GM21360 (cell line): ENCODE measurements at regions not wholly inside any gene's neighbourhood (a gene's known extent, or its start where the extent isn't known, plus 50 kb on each side); places are given as distances from the start of the nearest gene placed in this dataset.
"Not testable (repeated sequence)": the region's sequence is repeated elsewhere in the genome, so short reads cannot be mapped to it uniquely, and the experiment has no call there.

Source experiments
- ATAC-seq: cut with Tn5 transposase; IDR thresholded peaks from one replicate; pipeline ENCODE4 v1.9.1; 2021; ENCODE audit warnings: mild to moderate bottlenecking, moderate library complexity; ENCODE audit not compliant: unreplicated experiment

DNA sequence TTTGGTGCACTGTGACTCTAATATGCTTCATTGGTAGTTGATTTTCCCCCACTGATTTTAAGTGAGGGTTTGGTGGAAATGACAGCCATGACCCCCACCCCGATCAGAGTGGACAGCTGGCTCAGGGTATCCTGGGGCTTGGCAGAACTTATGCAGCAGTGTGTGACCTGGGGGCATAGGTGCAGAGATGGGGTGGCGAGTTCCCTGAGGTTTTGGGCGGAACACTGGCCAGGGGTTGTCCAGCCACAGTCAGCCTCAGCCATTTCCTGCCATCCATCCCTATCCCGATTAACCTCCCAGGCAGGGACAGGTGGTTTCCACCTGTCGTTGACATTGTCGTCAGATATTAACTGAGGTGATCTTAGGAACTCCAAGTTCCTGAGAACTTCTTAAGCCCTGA, 155.8 kb upstream of the CHST15 start:
- no peak for ATAC-seq

DNA sequence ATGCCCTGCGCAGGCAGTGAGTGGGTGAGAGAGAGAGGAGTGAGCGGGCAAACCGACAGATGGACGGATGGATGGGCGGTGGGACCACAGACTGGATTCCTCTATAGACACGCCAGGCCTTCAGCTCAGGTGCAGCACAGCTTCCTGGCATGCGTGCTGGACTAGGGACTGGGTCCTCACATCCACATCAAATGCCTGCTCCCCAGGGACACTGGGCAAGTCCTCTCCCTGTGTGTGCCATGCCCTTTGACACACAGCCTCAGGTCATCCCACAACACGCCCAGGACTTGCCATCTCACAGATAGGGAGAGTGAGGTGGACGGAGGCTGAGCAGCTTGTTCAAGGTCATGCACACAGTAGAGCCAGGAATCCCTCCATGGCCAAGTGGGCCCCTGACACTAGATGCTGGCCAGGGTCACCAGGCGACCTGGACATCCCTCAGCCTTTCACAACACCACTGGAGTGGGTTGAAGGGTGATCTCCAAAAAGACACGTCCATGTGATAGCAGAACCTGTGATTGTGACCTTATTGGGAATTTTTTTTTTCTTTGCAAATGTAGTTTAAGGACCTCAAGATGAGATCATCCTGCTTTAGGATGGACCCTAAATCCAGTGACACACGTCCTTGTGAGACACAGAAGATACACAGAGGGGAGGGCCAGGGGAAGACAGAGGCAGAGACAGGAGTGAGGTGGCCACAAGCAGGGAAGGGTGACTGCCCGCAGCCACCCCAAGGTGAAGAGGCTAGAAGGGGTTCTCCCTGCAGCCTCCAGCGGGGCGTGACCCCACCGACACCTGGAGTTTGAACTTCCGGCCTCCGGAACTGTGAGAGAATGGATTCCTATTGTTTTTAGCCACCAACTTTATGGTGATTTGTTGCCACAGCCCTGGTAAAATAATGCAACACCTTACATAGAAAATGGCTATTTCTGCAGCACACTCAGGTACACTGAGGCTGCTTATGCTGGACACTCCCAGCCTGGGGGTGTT, 155.0 kb upstream of the CHST15 start:
- no peak for ATAC-seq

DNA sequence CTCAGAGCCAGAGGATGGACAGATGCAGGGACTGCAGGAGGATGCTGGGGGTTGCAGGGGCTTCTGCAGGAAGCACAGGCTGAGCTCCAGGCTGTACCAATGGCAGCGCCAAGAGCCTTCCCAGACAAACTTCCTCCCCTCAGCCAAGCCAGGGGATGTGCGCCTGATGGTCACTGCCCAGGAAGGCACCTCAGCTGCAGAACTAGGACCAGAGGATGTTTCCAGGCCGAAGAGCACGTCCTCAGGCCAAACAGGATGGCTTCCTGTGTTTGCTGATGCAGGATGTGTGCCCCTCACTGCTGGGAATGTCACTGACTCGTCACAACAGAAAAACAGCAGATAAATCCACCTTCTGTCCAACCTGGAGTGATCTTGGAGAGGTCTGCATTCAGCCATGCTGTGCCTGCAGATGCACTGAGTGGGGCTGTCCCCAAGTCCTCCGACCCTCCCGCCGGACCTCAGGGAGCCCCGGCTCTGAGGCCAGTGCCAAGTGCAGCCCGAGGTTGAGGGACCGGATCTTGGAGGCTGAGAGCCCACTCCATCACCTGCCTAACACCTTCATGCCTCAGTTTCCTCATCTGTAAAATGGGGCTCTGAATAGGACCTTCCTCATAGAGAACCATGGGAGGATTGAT, 152.5 kb upstream of the CHST15 start:
- no peak for ATAC-seq

DNA sequence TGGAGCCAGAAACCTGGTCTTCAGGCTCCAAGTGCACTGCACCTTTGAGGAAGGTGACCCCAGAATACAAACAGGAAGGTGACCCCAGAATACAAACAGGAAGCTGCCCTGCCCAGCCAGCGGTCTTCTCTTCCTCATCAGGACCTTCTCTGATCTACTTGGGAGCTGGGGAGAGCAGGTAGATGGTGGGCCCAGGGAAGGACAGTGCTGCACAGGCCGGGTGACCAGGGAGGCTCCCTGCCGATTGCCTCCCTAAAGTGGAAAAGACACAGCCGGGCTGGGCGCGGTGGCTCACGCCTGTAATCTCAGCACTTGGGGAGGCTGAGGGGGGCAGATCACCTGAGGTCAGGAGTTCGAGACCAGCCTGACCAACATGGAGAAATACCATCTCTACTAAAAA, 151.8 kb upstream of the CHST15 start:
- ATAC-seq = no peak

DNA sequence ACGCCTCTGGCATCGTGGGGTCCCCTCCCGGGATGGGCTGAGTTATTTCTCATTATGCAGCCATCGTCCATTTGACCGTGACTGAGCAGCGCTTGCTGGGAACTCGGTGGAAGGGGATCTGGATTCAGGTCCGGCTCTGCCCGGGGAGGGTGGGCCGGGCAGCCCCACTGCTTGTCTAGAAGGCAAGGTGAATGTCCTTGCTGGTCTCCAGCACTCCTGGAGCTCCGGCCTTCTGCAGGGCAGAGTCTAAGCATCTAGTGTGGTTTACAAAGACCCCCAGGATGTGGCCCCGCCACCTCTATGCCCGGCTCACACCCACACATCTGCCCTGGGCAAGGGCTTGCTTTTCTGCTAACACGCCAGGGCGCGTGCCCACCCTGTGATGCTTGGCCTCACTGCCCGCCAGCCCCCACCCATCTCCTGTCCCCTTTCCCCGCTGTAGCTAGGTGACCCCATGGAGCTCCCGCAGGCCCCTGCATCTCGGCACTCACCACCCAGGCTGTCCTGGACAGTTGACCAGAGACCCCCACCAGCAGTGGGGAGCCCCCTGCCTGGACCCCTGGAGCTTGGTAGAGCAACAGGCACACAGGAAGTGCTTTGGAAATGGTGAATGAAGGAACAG, 151.0 kb upstream of the CHST15 start:
- ATAC-seq = no peak

DNA sequence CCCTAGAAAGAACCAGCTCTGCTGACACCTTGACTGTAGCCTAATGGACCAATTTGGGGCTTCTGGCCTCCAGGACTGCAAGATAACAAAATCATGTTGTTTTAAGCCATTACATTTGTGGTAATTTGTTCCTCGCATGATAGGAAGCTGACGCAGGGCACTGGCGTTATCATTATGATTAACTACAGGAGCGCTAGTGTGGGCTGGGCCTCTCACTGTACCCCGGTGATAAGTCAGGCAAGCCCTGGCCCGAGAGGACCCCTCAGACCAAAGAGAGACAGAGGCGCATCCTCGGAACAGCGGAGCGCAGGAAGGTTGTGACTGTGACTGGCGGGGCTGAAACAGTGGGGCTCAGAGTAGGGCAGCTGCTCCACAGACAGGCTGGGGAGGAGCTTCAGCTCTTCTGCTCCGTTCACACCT, 150.3 kb upstream of the CHST15 start:
- no peak for ATAC-seq

DNA sequence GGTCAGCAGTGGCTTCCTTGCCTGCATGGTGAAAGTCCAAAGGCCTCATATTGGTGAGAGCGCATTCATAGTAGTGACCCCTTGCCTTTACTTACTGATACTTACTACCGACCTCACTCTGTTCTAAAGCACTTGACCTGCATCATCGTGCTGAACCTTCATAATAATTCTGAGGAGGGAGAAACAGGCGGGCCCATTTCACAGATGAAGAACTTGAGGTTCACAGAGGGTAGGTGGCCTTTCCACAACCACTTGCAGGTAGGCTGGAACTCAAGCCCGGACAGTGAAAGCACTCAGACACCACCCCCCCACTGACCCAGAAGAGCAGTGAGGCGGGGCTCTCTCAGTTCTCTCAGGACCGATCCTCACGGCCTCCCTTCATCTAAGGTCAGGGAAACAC, 149.4 kb upstream of the CHST15 start:
- no peak for ATAC-seq

DNA sequence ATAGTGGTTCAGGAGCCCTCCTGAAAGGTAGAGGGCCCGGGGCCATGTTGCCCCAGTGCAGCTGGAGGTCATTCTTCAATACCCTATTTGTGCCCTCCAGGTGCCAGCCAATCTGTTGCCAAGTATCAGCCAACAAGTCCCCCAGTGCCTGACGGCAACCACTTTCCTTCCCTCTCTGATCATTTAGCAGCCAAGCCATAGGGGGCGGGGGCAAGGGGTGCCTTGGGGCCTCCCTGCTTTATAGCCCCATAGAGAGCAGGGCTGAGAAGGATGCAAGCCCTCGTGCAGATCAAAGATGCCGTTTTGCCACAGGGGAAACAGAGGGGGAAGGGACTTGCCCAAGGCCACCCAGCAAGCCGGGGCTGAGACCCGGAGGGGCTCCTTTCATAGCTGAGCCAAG, 149.0 kb upstream of the CHST15 start:
- ATAC-seq = no peak

DNA sequence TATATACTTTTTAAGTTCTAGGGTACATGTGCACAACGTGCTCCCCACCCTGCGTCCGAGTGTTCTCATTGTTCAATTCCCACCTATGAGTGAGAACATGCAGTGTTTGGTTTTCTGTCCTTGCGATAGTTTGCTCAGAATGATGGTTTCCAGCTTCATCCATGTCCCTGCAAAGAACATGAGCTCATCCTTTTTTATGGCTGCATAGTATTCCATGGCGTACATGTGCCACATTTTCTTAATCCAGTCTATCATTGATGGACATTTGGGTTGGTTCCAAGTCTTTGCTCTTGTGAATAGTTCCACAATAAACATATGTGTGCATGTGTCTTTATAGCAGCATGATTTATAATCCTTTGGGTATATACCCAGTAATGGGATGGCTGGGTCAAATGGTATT, 148.1 kb upstream of the CHST15 start:
- not testable (repeated sequence) for ATAC-seq

DNA sequence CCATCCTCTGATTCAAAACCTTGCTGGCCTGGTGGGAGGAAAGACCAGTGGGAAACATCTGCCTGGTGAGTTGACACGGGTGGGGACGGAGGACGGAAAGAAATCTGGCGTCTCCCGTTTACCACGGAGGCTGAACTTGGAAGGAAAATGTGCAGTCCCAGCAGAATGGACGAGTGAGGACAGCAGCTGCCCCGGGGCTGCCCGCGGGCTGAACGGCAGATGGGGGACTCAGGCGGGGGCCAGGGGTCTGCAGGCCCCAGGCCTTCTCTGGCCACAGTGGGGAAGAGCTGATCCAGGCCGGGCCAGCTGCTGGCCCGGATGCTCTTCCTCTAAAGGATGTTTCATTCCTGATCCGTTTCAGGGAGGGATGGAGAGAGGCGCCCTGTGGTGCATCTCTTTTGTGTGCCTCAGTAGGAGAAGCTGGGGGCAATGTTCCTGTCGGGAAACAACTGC, 147.5 kb upstream of the CHST15 start:
- no peak for ATAC-seq

DNA sequence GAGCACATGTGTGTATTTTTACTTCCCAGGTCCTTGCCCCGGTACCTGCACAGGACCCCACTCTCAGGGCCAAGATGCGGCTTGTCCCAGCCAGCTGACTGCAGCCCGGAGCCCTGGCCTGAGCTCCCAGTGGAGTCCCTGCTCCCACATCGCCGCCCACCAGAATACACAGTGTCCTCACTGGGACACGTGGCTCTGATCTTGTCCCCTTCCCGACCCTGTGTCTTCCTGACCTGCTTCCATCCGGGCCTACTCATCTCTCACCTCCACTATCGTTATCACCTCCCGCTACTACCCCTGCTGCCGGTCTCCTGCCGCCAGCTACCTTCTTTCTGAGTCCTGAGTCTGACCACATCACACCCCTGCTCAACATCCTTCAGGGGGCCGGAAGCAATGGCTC, 146.3 kb upstream of the CHST15 start:
- no peak for ATAC-seq

DNA sequence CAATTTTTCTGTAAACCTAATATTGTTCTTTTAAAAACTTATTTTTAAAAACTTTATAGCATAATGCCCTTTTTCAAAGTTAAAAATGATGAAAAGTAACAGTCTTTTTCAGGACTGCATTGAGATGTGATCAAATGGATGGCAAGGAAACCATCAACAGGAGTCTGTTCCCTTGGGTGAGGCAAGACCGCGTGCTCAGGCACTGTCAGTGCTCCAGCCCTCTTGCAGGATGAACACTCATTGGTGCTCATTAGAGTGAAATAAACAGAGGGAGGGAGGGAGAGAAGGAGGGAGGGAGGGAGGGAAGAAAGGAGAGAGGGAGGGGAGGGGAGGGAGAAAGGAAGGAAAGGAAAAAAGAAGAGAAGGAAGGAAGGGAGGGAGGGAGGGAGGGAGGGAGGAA, 145.7 kb upstream of the CHST15 start:
- no peak for ATAC-seq

DNA sequence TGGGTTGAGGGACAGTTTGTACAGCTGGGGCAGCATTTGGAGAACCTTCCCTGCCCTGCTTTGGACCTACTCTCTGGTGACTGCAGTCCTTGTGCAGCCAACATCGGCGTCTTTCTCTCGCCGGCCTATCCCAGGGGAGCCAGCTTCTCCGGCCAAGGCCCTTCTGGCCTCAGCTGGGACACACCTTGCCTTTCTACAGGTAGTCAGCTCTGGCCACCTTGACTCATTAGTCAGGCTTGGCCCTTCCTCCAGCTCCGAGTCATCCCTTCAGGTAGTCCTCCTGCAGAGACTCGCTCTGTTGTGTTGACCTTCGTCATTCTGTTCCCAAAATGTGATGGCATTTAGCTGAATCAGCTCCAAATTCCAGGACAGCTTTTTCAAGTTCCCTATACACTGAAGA, 145.0 kb upstream of the CHST15 start:
- ATAC-seq = no peak

DNA sequence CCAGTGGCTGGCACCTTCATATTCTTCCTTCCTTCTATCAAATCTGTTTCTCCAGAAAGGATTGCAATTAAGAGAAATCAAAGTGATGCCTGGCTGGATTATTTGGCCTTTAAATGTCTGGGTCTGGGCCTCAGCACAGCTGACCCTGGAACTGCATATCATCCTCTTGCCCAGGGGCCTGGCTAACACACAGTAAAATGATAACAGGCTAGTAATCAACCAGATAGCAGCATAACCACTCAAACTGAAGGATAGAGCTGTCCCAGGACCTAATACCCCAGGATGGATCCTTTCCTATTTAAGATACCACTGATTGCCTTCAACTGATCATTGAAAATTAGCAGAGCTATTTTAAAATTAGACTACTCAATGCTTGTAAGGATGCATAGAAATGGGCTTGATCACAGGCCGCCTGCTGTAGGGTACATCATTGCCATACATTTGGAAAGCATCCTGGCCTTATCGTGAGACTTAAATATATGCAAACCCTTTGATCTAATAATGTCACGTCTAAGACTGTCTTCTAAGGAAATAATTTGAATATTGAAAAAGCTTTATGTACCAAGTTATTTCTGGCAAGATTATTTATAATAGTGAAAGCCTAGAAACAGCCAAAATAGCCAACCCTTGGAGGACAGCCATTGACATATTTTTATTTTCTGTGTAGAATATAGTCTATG, 144.0 kb upstream of the CHST15 start:
- no peak for ATAC-seq

DNA sequence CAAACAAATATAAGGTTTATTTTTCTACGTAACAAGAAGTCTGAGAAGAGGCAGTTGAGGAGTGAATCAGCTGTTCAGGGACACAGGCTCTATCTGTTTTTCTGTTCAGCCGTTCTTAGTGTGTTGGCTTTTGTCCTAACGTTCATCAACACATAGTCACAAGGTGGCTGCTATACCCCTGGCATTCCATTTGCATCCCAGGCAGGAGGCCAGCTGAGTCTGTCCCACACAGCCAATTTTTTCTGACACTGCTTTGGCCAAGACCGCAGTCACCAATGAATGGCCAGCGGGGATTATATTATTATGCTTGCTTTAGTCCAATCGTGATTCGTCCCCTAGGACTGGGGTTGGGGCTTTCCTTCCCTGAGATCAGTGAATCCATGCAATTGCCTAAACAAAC, 143.4 kb upstream of the CHST15 start:
- no peak for ATAC-seq

DNA sequence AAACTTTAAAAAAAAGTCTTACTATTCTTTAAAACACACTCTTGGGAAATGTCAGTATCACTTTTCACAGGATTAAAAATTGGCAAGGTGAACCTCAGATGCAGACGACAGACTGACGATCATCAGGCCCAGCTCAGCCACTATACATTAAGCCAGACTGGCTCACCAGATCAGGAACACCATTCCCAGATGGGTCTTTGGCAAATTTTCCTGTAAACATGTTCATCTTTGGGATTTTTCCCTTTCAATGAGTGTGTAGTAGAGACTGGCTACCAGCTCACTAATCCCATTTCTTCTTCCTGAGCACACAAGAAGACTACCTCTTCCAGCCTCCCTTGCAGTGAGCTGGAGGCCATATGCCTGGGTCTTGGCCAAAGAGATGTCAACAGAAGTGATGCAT, 142.7 kb upstream of the CHST15 start:
- no peak for ATAC-seq

DNA sequence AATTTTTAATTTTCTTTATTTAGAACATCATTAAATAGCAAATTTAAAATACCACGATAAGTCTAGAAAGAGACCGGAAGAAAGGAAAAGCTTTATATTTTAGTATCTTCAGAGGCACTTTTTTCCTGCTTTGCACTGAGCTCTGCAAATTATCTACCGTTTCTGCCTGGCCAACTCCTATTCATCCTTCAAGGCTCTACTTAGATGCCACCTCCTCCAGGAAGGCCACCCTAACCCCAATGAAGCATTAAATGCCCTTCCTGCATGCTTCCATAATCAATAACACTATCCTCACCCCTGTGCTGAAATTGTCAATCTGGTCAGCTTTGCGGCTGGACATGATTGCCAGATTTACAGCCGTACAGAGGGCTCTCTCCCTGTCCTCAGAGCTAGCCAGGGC, 141.8 kb upstream of the CHST15 start:
- ATAC-seq = no peak

DNA sequence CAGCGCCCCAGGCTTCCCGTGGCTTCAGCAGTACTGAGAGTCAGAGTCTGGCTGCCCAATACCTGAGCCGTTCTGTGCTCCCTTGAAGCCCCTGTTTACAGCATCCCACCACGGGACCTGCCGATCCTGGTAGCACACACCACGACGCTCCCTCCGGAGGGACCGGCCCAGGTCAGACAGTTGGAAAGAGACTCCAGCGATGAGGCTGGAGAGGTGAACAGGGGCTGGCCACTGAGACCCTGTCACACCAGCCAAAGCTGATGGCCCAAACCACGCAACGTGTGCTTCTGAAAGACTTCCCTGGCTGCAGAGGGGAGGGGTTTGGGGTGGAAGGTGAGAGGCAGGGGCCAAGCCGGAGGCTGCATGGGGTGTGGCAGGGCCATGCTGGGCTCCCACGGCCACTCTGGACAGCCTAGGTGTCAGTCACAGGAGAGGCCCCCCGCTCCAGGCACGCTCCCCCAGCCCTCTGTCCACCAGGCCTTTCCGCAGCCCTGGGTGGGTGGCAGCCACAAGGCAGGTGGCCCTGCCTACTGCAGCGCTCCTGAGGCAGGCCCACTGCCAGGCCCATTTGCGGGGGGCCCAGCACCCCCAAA, 140.2 kb upstream of the CHST15 start:
- ATAC-seq = no peak

DNA sequence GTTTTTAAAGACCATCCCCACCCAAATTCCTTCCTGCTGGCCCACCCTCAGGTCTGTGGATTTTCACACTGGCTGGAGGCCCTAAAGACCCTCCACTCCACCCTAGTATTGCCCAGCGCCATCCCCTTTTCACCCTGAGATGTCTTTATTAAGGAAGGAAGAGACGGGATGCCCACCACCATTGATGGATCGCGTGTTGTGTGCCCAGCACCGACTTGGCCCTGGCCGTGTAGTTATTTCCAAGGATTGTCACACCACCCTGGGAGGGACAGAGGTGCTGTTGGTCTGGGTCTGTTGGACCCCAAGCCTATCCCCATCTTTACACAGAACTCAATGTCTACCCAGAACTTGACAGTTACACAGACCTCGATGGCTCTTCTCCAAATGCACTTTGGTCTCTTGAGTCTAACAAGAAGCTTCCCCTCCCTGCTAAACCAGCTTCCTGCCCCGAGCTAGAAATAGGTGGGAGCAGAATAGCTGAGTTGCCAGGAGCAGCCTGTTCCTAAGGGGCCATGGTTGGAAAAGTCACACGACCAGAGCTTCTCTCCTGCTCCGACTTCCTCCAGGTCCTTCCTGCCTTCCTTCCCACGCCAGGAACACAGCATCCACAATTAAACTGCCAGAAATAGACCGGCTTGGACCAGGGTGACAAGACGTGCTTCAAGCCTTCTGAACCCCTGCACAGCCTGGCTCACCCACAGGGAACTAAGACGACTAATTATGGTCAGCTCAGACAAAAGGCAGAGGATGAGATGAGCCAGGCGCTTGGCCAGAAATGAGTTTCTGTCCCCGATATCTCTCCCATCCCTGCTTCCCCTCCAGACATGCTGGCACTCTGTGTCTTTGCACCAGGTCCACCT, 139.5 kb upstream of the CHST15 start:
- ATAC-seq = no peak
